ENCODE measurements at regions not wholly inside any gene's neighbourhood (a gene's known extent, or its start where the extent isn't known, plus 50 kb on each side); places are given as distances from the start of the nearest gene placed in this dataset.
"Not testable (repeated sequence)": the region's sequence is repeated elsewhere in the genome, so short reads cannot be mapped to it uniquely, and the experiment has no call there.

DNA sequence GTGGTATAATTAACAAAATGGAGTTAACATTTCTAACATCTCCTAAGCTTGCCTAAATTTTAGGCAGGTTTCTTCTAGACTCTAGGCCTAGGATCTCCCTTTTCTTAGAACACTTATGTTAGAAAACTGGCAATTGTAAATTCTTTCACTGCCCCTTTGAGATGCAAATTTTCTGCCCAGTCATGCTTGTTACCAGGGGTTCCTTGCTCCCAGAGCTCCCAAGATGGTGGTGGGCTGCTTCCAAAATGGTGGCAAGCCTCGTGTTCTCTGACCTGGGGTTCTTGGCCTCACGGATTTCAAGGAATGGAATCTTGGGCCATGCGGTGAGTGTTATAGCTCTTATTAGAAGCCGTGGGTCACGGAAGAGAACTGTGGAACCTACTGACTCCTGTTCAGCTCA lies 1361.4 kb downstream of the NCAM2 start:
- H3K4me1 ChIP-seq (ENCODE audit: control insufficient read depth, insufficient read depth, low read length); H3K79me2 ChIP-seq (ENCODE audit: control insufficient read depth, insufficient read depth, low read length); BruUV-seq (replicated peaks); RAD21 ChIA-PET (ENCODE audit: unreplicated experiment); H3K9me3 ChIP-seq (replicated peaks; ENCODE audit: control insufficient read depth, insufficient read depth, low read length); intact Hi-C loops (cut with micrococcal nuclease; ENCODE audit: unreplicated experiment); H3K9ac ChIP-seq (ENCODE audit: control insufficient read depth, insufficient read depth, low read length); in situ Hi-C loops (cut with MboI); H3K27me3 ChIP-seq (replicated peaks in 1 of 2; ENCODE audit: control insufficient read depth in 2 of 2, insufficient read depth in 2 of 2, low read length in 1 of 2); H3K4me3 ChIP-seq; H2AFZ ChIP-seq (ENCODE audit: control insufficient read depth, low read depth, low read length); H3K4me2 ChIP-seq (ENCODE audit: control insufficient read depth, insufficient read depth); ATAC-seq; DNase-seq (ENCODE audit: low read depth, low spot score); H4K20me1 ChIP-seq (ENCODE audit: control insufficient read depth, insufficient read depth); POLR2A ChIA-PET; FAIRE-seq; SMC1A ChIA-PET (ENCODE audit: uncharacterized antibody, unreplicated experiment); CTCF ChIA-PET; H3K36me3 ChIP-seq (ENCODE audit: control insufficient read depth in 2 of 2, insufficient read depth in 2 of 2, low read length in 1 of 2); H3K27ac ChIP-seq (ENCODE audit: control insufficient read depth, insufficient read depth): not testable (repeated sequence)
- WGBS (ENCODE audit: insufficient coverage, insufficient replicate concordance, low lambda C conversion rate, missing lambda C conversion rate): 25% methylated on average over 5 of the region's 5 CpGs

DNA sequence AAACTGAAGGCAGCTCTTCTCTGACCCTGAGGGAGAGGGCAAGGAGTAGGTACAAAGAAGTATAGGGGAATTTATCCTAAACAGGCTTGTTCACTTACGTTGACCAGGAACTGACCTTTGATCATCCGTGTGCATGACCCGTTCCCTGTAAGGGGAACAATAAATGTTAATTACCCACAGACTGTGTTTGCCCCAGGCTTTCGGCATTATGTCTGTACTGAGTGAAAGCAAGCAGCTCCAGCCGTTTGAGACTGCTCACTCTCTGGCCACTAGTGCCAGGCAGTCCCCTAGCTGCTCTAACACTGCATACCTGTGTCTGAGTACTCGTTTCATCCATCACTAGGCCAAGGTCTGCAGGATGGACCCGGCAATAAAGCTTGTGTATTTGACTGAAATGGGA lies 1365.3 kb downstream of the NCAM2 start:
- Histone ChIP-seq H3K27ac (ENCODE audit: control insufficient read depth, insufficient read depth) (no peak overlapping the region), H3K4me3 (no peak overlapping the region), H2AFZ (ENCODE audit: control insufficient read depth, low read depth, low read length) (no peak overlapping the region), H4K20me1 (ENCODE audit: control insufficient read depth, insufficient read depth) (no peaks in the 10 kb centered on the region), H3K36me3 (ENCODE audit: control insufficient read depth in 2 of 2, insufficient read depth in 2 of 2, low read length in 1 of 2) (no peaks in the 10 kb centered on the region), H3K79me2 (ENCODE audit: control insufficient read depth, insufficient read depth, low read length) (no peaks in the 10 kb centered on the region), H3K4me1 (ENCODE audit: control insufficient read depth, insufficient read depth, low read length) (no peaks in the 10 kb centered on the region), H3K9ac (ENCODE audit: control insufficient read depth, insufficient read depth, low read length) (no peak overlapping the region), H3K4me2 (ENCODE audit: control insufficient read depth, insufficient read depth) (no peak overlapping the region), H3K27me3 (replicated peaks in 1 of 2; ENCODE audit: control insufficient read depth in 2 of 2, insufficient read depth in 2 of 2, low read length in 1 of 2) (no peaks in the 10 kb centered on the region), H3K9me3 (replicated peaks; ENCODE audit: control insufficient read depth, insufficient read depth, low read length) (no peaks in the 10 kb centered on the region)
- ChIA-PET POLR2A (no interaction called here), SMC1A (ENCODE audit: uncharacterized antibody, unreplicated experiment) (no interaction called here), CTCF (no interaction called here), RAD21 (ENCODE audit: unreplicated experiment) (no interaction called here)
- ATAC-seq: no peak
- 13% methylated on average over 7 of the region's 7 CpGs for WGBS (ENCODE audit: insufficient coverage, insufficient replicate concordance, low lambda C conversion rate, missing lambda C conversion rate)
- DNase-seq (ENCODE audit: low read depth, low spot score): no peak
- TF ChIP-seq, protein P1, sequence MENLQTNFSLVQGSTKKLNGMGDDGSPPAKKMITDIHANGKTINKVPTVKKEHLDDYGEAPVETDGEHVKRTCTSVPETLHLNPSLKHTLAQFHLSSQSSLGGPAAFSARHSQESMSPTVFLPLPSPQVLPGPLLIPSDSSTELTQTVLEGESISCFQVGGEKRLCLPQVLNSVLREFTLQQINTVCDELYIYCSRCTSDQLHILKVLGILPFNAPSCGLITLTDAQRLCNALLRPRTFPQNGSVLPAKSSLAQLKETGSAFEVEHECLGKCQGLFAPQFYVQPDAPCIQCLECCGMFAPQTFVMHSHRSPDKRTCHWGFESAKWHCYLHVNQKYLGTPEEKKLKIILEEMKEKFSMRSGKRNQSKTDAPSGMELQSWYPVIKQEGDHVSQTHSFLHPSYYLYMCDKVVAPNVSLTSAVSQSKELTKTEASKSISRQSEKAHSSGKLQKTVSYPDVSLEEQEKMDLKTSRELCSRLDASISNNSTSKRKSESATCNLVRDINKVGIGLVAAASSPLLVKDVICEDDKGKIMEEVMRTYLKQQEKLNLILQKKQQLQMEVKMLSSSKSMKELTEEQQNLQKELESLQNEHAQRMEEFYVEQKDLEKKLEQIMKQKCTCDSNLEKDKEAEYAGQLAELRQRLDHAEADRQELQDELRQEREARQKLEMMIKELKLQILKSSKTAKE (IDR thresholded peaks at IDR 0.05; ENCODE audit: low read depth, poor library complexity, severe bottlenecking): no peak
- TF ChIP-seq SUPT20H (IDR thresholded peaks at IDR 0.05; ENCODE audit: borderline replicate concordance, control insufficient read depth, low read depth, low read length): no peak
- TF ChIP-seq SIN3A (IDR thresholded peaks at IDR 0.05; ENCODE audit: low read depth, low read length): no peak
- no peak for TF ChIP-seq GATAD2B (conservative IDR thresholded peaks at IDR 0.05; ENCODE audit: low read depth)
- no TSS peak for BruUV-seq (replicated peaks)
- in situ Hi-C loops (cut with MboI): no loop called here
- intact Hi-C loops (cut with micrococcal nuclease; ENCODE audit: unreplicated experiment): loop anchor here (5.0 kb wide), 1 partner anchor 49 kb away; no protein-coding TSS in a partner anchor
- FAIRE-seq: no peak
